ENCODE measurements at regions not wholly inside any gene's neighbourhood (a gene's known extent, or its start where the extent isn't known, plus 50 kb on each side); places are given as distances from the start of the nearest gene placed in this dataset.
"Not testable (repeated sequence)": the region's sequence is repeated elsewhere in the genome, so short reads cannot be mapped to it uniquely, and the experiment has no call there.

DNA sequence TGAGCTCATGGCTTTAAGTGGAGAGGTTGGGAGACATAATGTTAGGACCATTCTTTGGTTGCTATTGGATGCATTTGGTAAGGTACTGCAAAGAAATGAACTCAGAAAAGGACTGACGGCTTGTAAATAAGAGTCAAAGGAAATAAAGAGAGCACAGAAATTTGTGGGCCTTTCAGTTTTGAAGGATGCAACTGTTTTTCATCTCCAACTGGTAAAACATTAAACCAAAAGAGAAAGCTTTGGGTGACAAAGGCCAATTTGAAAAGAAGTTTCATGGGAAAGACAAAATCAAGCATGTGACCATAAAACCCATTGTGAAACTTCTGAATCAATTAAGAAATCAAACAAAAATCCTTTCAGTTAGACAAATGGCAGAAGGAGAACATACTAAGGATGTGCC is 77.8 kb upstream of the SPOPL start:
- no peak overlapping the region for H3K23ac ChIP-seq (ENCODE audit: low read depth, low read length, poor library complexity)

GRCh38 chr2:138424436-138425140 is 77.0 kb upstream of the SPOPL start:
- H3K27me3 ChIP-seq (ENCODE audit: control insufficient read depth in 3 of 3, insufficient read depth in 3 of 3, low read depth in 1 of 3, low read length in 3 of 3), result no peaks in the 10 kb centered on the region
- H3K9ac ChIP-seq (ENCODE audit: low read depth, low read length, poor library complexity), result no peak overlapping the region
- H4K91ac ChIP-seq (ENCODE audit: low read depth, low read length, poor library complexity), result no peak overlapping the region
- no peak overlapping the region for H3K4me3 ChIP-seq (ENCODE audit: low read length in 2 of 2)
- H3K4ac ChIP-seq (ENCODE audit: low read length), result no peak overlapping the region
- no peak overlapping the region for H2AFZ ChIP-seq (ENCODE audit: low read length)
- no peak overlapping the region for H4K8ac ChIP-seq (ENCODE audit: low read depth, low read length)
- H3K27ac ChIP-seq (replicated peaks; ENCODE audit: low read length), result no peak overlapping the region
- H3K23ac ChIP-seq (ENCODE audit: low read depth, low read length, poor library complexity), result no peak overlapping the region
- peak overlapping the region; percentile 11 for H3K18ac ChIP-seq (ENCODE audit: low read length)
- H2AK5ac ChIP-seq (ENCODE audit: low read depth, low read length), result no peak overlapping the region
- H2BK12ac ChIP-seq (ENCODE audit: low read length), result no peak overlapping the region
- no peak overlapping the region for H2BK15ac ChIP-seq (ENCODE audit: low read length)
- DNase-seq (ENCODE audit: low spot score), result no peak
- no peaks in the 10 kb centered on the region for H3K79me1 ChIP-seq (ENCODE audit: low read depth, low read length)
- no peak overlapping the region for H2BK5ac ChIP-seq (ENCODE audit: low read length)
- whole genome bisulfite sequencing, 2 donors (ENCODE audit: extremely low coverage in 2 of 2, insufficient read length in 2 of 2, insufficient replicate concordance in 1 of 2), result no CpG with 5 or more reads among the region's 4 CpGs
- peaks cover 0 to 2% of the 10 kb centered on the region in 2 donors for H3K9me3 ChIP-seq (replicated peaks in 1 of 2; ENCODE audit: control insufficient read depth in 2 of 2, insufficient read depth in 1 of 2, low read depth in 1 of 2, low read length in 2 of 2)
- H3K4me2 ChIP-seq (ENCODE audit: insufficient read depth, low read length, poor library complexity, severe bottlenecking), result no peak overlapping the region
- H2BK120ac ChIP-seq (ENCODE audit: low read depth, low read length), result no peak overlapping the region
- no peak overlapping the region for H3K14ac ChIP-seq (ENCODE audit: low read length)
- H3K36me3 ChIP-seq (replicated peaks in 1 of 2; ENCODE audit: control insufficient read depth in 2 of 2, insufficient read depth in 2 of 2, low read length in 2 of 2), result no peaks in the 10 kb centered on the region
- H3K4me1 ChIP-seq (ENCODE audit: control insufficient read depth in 2 of 2, insufficient read depth in 1 of 2, low read depth in 1 of 2, low read length in 2 of 2), result peaks cover 0 to 3% of the 10 kb centered on the region in 2 donors

More for the DNA sequence above, 77.8 kb upstream of the SPOPL start:
- no CpG with 5 or more reads among the region's 1 CpG for WGBS, 2 donors (ENCODE audit: extremely low coverage in 2 of 2, insufficient read length in 2 of 2, insufficient replicate concordance in 1 of 2)
- no peak overlapping the region for H3K9ac ChIP-seq (ENCODE audit: low read depth, low read length, poor library complexity)
- H3K4me3 ChIP-seq (ENCODE audit: low read length in 2 of 2), result no peak overlapping the region
- H3K9me3 ChIP-seq (replicated peaks in 1 of 2; ENCODE audit: control insufficient read depth in 2 of 2, insufficient read depth in 1 of 2, low read depth in 1 of 2, low read length in 2 of 2), result peaks cover 0 to 2% of the 10 kb centered on the region in 2 donors
- no peak overlapping the region for H2BK120ac ChIP-seq (ENCODE audit: low read depth, low read length)
- H3K4ac ChIP-seq (ENCODE audit: low read length), result no peak overlapping the region
- H3K27me3 ChIP-seq (ENCODE audit: control insufficient read depth in 3 of 3, insufficient read depth in 3 of 3, low read depth in 1 of 3, low read length in 3 of 3), result no peaks in the 10 kb centered on the region
- no peak overlapping the region for H3K4me2 ChIP-seq (ENCODE audit: insufficient read depth, low read length, poor library complexity, severe bottlenecking)
- peaks cover 0 to 3% of the 10 kb centered on the region in 2 donors for H3K4me1 ChIP-seq (ENCODE audit: control insufficient read depth in 2 of 2, insufficient read depth in 1 of 2, low read depth in 1 of 2, low read length in 2 of 2)
- H4K91ac ChIP-seq (ENCODE audit: low read depth, low read length, poor library complexity), result no peak overlapping the region
- no peak overlapping the region for H3K18ac ChIP-seq (ENCODE audit: low read length)
- no peak for DNase-seq (ENCODE audit: low spot score)
- H2BK15ac ChIP-seq (ENCODE audit: low read length), result no peak overlapping the region
- H2BK12ac ChIP-seq (ENCODE audit: low read length), result no peak overlapping the region
- H3K14ac ChIP-seq (ENCODE audit: low read length), result no peak overlapping the region
- no peaks in the 10 kb centered on the region for H3K36me3 ChIP-seq (replicated peaks in 1 of 2; ENCODE audit: control insufficient read depth in 2 of 2, insufficient read depth in 2 of 2, low read length in 2 of 2)
- no peak overlapping the region for H4K8ac ChIP-seq (ENCODE audit: low read depth, low read length)
- H2AFZ ChIP-seq (ENCODE audit: low read length), result no peak overlapping the region
- H2AK5ac ChIP-seq (ENCODE audit: low read depth, low read length), result no peak overlapping the region
- no peak overlapping the region for H2BK5ac ChIP-seq (ENCODE audit: low read length)
- H3K79me1 ChIP-seq (ENCODE audit: low read depth, low read length), result no peaks in the 10 kb centered on the region
- H3K27ac ChIP-seq (replicated peaks; ENCODE audit: low read length), result no peak overlapping the region

DNA sequence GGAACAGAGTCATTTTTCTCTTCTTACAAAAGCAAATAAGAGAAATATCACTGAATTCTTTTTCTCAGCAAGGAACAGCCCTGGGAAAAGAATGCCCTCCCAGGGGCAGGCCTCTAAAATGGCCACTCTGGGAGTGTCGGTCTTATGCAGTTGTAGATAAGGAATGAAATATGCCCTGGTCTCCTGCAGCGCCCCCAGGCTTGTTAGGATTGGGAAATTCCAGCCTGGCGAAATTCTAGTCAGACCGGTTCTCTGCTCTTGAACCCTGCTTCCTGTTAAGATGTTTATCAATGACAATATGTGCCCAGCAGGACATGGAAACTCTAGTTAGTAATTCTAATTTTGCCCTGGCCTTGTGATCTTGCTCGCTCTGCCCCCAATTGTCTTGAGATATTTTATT is 75.5 kb upstream of the SPOPL start:
- not testable (repeated sequence) for H2BK120ac ChIP-seq (ENCODE audit: low read depth, low read length); H2BK12ac ChIP-seq (ENCODE audit: low read length); H3K9me3 ChIP-seq (replicated peaks in 1 of 2; ENCODE audit: control insufficient read depth in 2 of 2, insufficient read depth in 1 of 2, low read depth in 1 of 2, low read length in 2 of 2); H3K4me3 ChIP-seq (ENCODE audit: low read length in 2 of 2); H4K91ac ChIP-seq (ENCODE audit: low read depth, low read length, poor library complexity); H2BK5ac ChIP-seq (ENCODE audit: low read length); H3K4me2 ChIP-seq (ENCODE audit: insufficient read depth, low read length, poor library complexity, severe bottlenecking); H3K14ac ChIP-seq (ENCODE audit: low read length); H3K27ac ChIP-seq (replicated peaks; ENCODE audit: low read length); H2AK5ac ChIP-seq (ENCODE audit: low read depth, low read length); DNase-seq (ENCODE audit: low spot score); H3K9ac ChIP-seq (ENCODE audit: low read depth, low read length, poor library complexity); H3K36me3 ChIP-seq (replicated peaks in 1 of 2; ENCODE audit: control insufficient read depth in 2 of 2, insufficient read depth in 2 of 2, low read length in 2 of 2); H3K4ac ChIP-seq (ENCODE audit: low read length); H3K4me1 ChIP-seq (ENCODE audit: control insufficient read depth in 2 of 2, insufficient read depth in 1 of 2, low read depth in 1 of 2, low read length in 2 of 2); H2AFZ ChIP-seq (ENCODE audit: low read length); H3K27me3 ChIP-seq (ENCODE audit: control insufficient read depth in 3 of 3, insufficient read depth in 3 of 3, low read depth in 1 of 3, low read length in 3 of 3); H3K23ac ChIP-seq (ENCODE audit: low read depth, low read length, poor library complexity); H4K8ac ChIP-seq (ENCODE audit: low read depth, low read length); H3K79me1 ChIP-seq (ENCODE audit: low read depth, low read length); H2BK15ac ChIP-seq (ENCODE audit: low read length); H3K18ac ChIP-seq (ENCODE audit: low read length)
- no CpG with 5 or more reads among the region's 5 CpGs for whole genome bisulfite sequencing, 2 donors (ENCODE audit: extremely low coverage in 2 of 2, insufficient read length in 2 of 2, insufficient replicate concordance in 1 of 2)

DNA sequence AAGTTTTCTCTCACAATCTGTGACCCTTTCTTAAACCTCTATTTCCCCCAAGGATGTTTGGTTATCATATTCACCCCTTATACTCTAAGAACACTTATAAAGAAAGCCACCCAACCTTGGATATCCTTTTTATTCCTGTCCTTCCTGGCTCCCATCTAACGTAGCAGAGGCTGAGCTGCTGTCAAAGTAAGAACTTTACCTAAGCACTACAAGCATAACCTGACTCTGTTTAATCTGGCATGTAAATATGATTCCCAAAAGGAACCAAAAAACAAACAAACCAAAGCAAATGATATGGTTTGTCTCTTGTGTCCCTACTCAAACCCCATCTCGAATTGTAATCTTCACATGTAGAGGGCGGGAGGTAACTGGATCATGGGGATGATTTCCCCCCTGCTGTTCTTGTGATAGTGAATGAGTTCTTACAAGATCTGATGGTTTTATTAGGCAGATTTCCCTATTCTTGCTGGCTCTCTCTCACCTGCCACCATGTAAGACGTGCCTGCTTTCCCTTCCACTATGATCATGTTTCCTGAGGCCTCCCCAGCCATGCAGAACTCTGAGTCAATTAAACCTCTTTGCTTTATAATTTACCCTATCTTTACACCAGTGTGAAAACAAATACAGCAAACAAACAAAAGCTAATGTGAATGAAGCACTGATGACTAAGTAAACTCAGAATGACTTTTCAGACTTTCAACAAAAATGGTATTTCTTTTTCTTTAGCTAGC is 72.7 kb upstream of the SPOPL start:
- H2AFZ ChIP-seq (ENCODE audit: low read length), result no peak overlapping the region
- H3K4me3 ChIP-seq (ENCODE audit: low read length in 2 of 2), result no peak overlapping the region
- H3K4me1 ChIP-seq (ENCODE audit: control insufficient read depth in 2 of 2, insufficient read depth in 1 of 2, low read depth in 1 of 2, low read length in 2 of 2), result no peaks in the 10 kb centered on the region
- H3K4ac ChIP-seq (ENCODE audit: low read length), result no peak overlapping the region
- no peak overlapping the region for H3K18ac ChIP-seq (ENCODE audit: low read length)
- no peak overlapping the region for H2BK120ac ChIP-seq (ENCODE audit: low read depth, low read length)
- no peak overlapping the region for H3K23ac ChIP-seq (ENCODE audit: low read depth, low read length, poor library complexity)
- H3K79me1 ChIP-seq (ENCODE audit: low read depth, low read length), result no peaks in the 10 kb centered on the region
- DNase-seq (ENCODE audit: low spot score), result no peak
- H3K14ac ChIP-seq (ENCODE audit: low read length), result no peak overlapping the region
- H3K4me2 ChIP-seq (ENCODE audit: insufficient read depth, low read length, poor library complexity, severe bottlenecking), result no peak overlapping the region
- no peak overlapping the region for H3K9ac ChIP-seq (ENCODE audit: low read depth, low read length, poor library complexity)
- peaks cover 0 to 2% of the 10 kb centered on the region in 2 donors for H3K9me3 ChIP-seq (replicated peaks in 1 of 2; ENCODE audit: control insufficient read depth in 2 of 2, insufficient read depth in 1 of 2, low read depth in 1 of 2, low read length in 2 of 2)
- no peak overlapping the region for H2BK12ac ChIP-seq (ENCODE audit: low read length)
- H4K91ac ChIP-seq (ENCODE audit: low read depth, low read length, poor library complexity), result no peak overlapping the region
- H3K27me3 ChIP-seq (ENCODE audit: control insufficient read depth in 3 of 3, insufficient read depth in 3 of 3, low read depth in 1 of 3, low read length in 3 of 3), result no peaks in the 10 kb centered on the region
- H2BK15ac ChIP-seq (ENCODE audit: low read length), result no peak overlapping the region
- no peak overlapping the region for H4K8ac ChIP-seq (ENCODE audit: low read depth, low read length)
- no peak overlapping the region for H2AK5ac ChIP-seq (ENCODE audit: low read depth, low read length)
- no peak overlapping the region for H2BK5ac ChIP-seq (ENCODE audit: low read length)
- H3K36me3 ChIP-seq (replicated peaks in 1 of 2; ENCODE audit: control insufficient read depth in 2 of 2, insufficient read depth in 2 of 2, low read length in 2 of 2), result no peaks in the 10 kb centered on the region
- no peak overlapping the region for H3K27ac ChIP-seq (replicated peaks; ENCODE audit: low read length)
- no CpG with 5 or more reads among the region's 4 CpGs for WGBS, 2 donors (ENCODE audit: extremely low coverage in 2 of 2, insufficient read length in 2 of 2, insufficient replicate concordance in 1 of 2)

Measured in neuronal stem cell (in vitro differentiated cells).